Gastrocnemius medialis (tissue), 4 donors: ENCODE measurements at regions not wholly inside any gene's neighbourhood (a gene's known extent, or its start where the extent isn't known, plus 50 kb on each side); places are given as distances from the start of the nearest gene placed in this dataset.

Source experiments
- CTCF ChIP-seq, 5 experiments: fragments of 450-650 bp in 3 of 5; fragments of 200-600 bp in 2 of 5; sonication (generic) in 2 of 5; IDR thresholded peaks in 4 of 5; conservative IDR thresholded peaks in 1 of 5; 1 replicate in 4 of 5; 2 replicates in 1 of 5; pipeline ENCODE4 v1.5.1; 2016 to 2019; ENCODE audit warnings: antibody characterized with exemption in 5 of 5, mild to moderate bottlenecking in 3 of 5, moderate library complexity in 3 of 5
- POLR2A ChIP-seq, 2 donors: fragments of 450-650 bp; IDR thresholded peaks; one replicate each; pipeline ENCODE4 v1.6.1; 2017; ENCODE audit warnings: antibody characterized with exemption in 2 of 2, mild to moderate bottlenecking in 2 of 2, moderate library complexity in 2 of 2

- TF ChIP-seq POLR2A (IDR thresholded peaks at IDR 0.05) (no peak), CTCF (IDR thresholded peaks at IDR 0.05 in 4 of 5, conservative IDR thresholded peaks at IDR 0.05 in 1 of 5) (no peak)
These were observed 188.7 kb upstream of the RAI14 start for GRCh38 chr5:34467436-34467835.
